B cell (primary cell): ENCODE measurements at regions not wholly inside any gene's neighbourhood (a gene's known extent, or its start where the extent isn't known, plus 50 kb on each side); places are given as distances from the start of the nearest gene placed in this dataset.

ENCODE experiments used
- EZH2 ChIP-seq: IDR thresholded peaks from 2 replicates; pipeline ENCODE4 v1.6.1; 2012; ENCODE audit warnings: borderline replicate concordance, low read depth, mild to moderate bottlenecking, moderate library complexity, low read length; ENCODE audit not compliant: insufficient read depth, poor library complexity, severe bottlenecking
- TF ChIP-seq, protein P1 (sequence below): fragments of 200-600 bp; IDR thresholded peaks from one replicate; pipeline ENCODE4 v1.8.0; 2022; ENCODE audit warnings: antibody characterized with exemption, mild to moderate bottlenecking

GRCh38 chr2:8044046-8044594 lies 637.7 kb upstream of the ID2 start:
- TF ChIP-seq, protein P1, sequence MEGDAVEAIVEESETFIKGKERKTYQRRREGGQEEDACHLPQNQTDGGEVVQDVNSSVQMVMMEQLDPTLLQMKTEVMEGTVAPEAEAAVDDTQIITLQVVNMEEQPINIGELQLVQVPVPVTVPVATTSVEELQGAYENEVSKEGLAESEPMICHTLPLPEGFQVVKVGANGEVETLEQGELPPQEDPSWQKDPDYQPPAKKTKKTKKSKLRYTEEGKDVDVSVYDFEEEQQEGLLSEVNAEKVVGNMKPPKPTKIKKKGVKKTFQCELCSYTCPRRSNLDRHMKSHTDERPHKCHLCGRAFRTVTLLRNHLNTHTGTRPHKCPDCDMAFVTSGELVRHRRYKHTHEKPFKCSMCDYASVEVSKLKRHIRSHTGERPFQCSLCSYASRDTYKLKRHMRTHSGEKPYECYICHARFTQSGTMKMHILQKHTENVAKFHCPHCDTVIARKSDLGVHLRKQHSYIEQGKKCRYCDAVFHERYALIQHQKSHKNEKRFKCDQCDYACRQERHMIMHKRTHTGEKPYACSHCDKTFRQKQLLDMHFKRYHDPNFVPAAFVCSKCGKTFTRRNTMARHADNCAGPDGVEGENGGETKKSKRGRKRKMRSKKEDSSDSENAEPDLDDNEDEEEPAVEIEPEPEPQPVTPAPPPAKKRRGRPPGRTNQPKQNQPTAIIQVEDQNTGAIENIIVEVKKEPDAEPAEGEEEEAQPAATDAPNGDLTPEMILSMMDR, result no peak
- no peak for TF ChIP-seq EZH2
